GM23338 (cell line): ENCODE measurements at regions not wholly inside any gene's neighbourhood (a gene's known extent, or its start where the extent isn't known, plus 50 kb on each side); places are given as distances from the start of the nearest gene placed in this dataset.

Experiments
- CREB1 ChIP-seq: fragments of 250-450 bp; sonication (Bioruptor Pico); IDR thresholded peaks from 2 replicates; pipeline ENCODE4 v1.5.0; 2020; ENCODE audit warnings: low read depth, mild to moderate bottlenecking, moderate library complexity
- CTCF ChIP-seq, 2 experiments: fragments of 200-600 bp in 1 of 2; sonication (generic) in 1 of 2; conservative IDR thresholded peaks; 2 replicates each; pipeline versions ENCODE4 v1.5.1 to v1.6.1; 2016 to 2017; ENCODE audit warnings: antibody characterized with exemption in 2 of 2, low read depth in 2 of 2, mild to moderate bottlenecking in 2 of 2, moderate library complexity in 1 of 2
- EZH2 ChIP-seq: fragments of 200-600 bp; sonication (generic); IDR thresholded peaks from one replicate; pipeline ENCODE4 v1.8.0; 2017; ENCODE audit warnings: antibody characterized with exemption, mild to moderate bottlenecking, low read depth; ENCODE audit not compliant: unreplicated experiment
- EZH2phosphoT487 ChIP-seq: fragments of 200-600 bp; sonication (generic); IDR thresholded peaks from one replicate; pipeline ENCODE4 v1.8.1; 2018; ENCODE audit warnings: antibody characterized with exemption; ENCODE audit not compliant: unreplicated experiment
- JUNB ChIP-seq: IDR thresholded peaks from one replicate; pipeline ENCODE4 v1.6.1; 2016; ENCODE audit warnings: antibody characterized with exemption; ENCODE audit not compliant: unreplicated experiment
- NANOG ChIP-seq: IDR thresholded peaks from 2 replicates; pipeline ENCODE4 v1.6.1; 2016; ENCODE audit warnings: antibody characterized with exemption, borderline replicate concordance
- POLR2AphosphoS5 ChIP-seq: IDR thresholded peaks from 2 replicates; pipeline ENCODE4 v1.6.1; 2016; ENCODE audit warnings: antibody characterized with exemption, low read depth
- REST ChIP-seq: IDR thresholded peaks from one replicate; pipeline ENCODE4 v1.6.1; 2018; ENCODE audit warnings: antibody characterized with exemption; ENCODE audit not compliant: unreplicated experiment
- STAT1 ChIP-seq: IDR thresholded peaks from one replicate; pipeline ENCODE4 v1.6.1; 2016; ENCODE audit warnings: antibody characterized with exemption; ENCODE audit not compliant: unreplicated experiment
- ZNF114 ChIP-seq: fragments of 250-450 bp; sonication (Bioruptor Pico); IDR thresholded peaks from 2 replicates; pipeline ENCODE4 v1.5.0; 2020; ENCODE audit warnings: mild to moderate bottlenecking, moderate library complexity
- ZNF331 ChIP-seq: fragments of 250-450 bp; sonication (Bioruptor Pico); IDR thresholded peaks from 2 replicates; pipeline ENCODE4 v1.5.0; 2020; ENCODE audit warnings: low read depth, mild to moderate bottlenecking, moderate library complexity
- TF ChIP-seq, protein P1 (sequence below): fragments of 250-450 bp; sonication (Bioruptor Pico); IDR thresholded peaks from 2 replicates; pipeline ENCODE4 v1.5.0; 2020; ENCODE audit warnings: mild to moderate bottlenecking, moderate library complexity
- TF ChIP-seq, protein P2 (sequence below): IDR thresholded peaks from 2 replicates; pipeline ENCODE4 v1.6.1; 2016; ENCODE audit warnings: antibody characterized with exemption

- no peak for TF ChIP-seq REST
- no peak for TF ChIP-seq EZH2phosphoT487
- no peak for TF ChIP-seq EZH2
- TF ChIP-seq CTCF (conservative IDR thresholded peaks at IDR 0.05; ENCODE audit: low read depth in 2 of 2): no peak
- TF ChIP-seq POLR2AphosphoS5: no peak
- TF ChIP-seq CREB1 (CRISPR knock-in tag): no peak
- no peak for TF ChIP-seq ZNF114 (CRISPR knock-in tag)
- no peak for TF ChIP-seq NANOG
- no peak for TF ChIP-seq JUNB
- TF ChIP-seq ZNF331 (CRISPR knock-in tag): no peak
- no peak for TF ChIP-seq STAT1
- TF ChIP-seq, protein P1, sequence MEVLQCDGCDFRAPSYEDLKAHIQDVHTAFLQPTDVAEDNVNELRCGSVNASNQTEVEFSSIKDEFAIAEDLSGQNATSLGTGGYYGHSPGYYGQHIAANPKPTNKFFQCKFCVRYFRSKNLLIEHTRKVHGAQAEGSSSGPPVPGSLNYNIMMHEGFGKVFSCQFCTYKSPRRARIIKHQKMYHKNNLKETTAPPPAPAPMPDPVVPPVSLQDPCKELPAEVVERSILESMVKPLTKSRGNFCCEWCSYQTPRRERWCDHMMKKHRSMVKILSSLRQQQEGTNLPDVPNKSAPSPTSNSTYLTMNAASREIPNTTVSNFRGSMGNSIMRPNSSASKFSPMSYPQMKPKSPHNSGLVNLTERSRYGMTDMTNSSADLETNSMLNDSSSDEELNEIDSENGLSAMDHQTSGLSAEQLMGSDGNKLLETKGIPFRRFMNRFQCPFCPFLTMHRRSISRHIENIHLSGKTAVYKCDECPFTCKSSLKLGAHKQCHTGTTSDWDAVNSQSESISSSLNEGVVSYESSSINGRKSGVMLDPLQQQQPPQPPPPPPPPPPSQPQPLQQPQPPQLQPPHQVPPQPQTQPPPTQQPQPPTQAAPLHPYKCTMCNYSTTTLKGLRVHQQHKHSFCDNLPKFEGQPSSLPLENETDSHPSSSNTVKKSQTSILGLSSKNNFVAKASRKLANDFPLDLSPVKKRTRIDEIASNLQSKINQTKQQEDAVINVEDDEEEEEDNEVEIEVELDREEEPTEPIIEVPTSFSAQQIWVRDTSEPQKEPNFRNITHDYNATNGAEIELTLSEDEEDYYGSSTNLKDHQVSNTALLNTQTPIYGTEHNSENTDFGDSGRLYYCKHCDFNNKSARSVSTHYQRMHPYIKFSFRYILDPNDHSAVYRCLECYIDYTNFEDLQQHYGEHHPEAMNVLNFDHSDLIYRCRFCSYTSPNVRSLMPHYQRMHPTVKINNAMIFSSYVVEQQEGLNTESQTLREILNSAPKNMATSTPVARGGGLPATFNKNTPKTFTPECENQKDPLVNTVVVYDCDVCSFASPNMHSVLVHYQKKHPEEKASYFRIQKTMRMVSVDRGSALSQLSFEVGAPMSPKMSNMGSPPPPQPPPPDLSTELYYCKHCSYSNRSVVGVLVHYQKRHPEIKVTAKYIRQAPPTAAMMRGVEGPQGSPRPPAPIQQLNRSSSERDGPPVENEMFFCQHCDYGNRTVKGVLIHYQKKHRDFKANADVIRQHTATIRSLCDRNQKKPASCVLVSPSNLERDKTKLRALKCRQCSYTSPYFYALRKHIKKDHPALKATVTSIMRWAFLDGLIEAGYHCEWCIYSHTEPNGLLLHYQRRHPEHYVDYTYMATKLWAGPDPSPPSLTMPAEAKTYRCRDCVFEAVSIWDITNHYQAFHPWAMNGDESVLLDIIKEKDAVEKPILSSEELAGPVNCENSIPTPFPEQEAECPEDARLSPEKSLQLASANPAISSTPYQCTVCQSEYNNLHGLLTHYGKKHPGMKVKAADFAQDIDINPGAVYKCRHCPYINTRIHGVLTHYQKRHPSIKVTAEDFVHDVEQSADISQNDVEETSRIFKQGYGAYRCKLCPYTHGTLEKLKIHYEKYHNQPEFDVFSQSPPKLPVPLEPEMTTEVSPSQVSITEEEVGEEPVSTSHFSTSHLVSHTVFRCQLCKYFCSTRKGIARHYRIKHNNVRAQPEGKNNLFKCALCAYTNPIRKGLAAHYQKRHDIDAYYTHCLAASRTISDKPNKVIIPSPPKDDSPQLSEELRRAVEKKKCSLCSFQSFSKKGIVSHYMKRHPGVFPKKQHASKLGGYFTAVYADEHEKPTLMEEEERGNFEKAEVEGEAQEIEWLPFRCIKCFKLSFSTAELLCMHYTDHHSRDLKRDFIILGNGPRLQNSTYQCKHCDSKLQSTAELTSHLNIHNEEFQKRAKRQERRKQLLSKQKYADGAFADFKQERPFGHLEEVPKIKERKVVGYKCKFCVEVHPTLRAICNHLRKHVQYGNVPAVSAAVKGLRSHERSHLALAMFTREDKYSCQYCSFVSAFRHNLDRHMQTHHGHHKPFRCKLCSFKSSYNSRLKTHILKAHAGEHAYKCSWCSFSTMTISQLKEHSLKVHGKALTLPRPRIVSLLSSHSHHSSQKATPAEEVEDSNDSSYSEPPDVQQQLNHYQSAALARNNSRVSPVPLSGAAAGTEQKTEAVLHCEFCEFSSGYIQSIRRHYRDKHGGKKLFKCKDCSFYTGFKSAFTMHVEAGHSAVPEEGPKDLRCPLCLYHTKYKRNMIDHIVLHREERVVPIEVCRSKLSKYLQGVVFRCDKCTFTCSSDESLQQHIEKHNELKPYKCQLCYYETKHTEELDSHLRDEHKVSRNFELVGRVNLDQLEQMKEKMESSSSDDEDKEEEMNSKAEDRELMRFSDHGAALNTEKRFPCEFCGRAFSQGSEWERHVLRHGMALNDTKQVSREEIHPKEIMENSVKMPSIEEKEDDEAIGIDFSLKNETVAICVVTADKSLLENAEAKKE (CRISPR knock-in tag): no peak
- TF ChIP-seq, protein P2, sequence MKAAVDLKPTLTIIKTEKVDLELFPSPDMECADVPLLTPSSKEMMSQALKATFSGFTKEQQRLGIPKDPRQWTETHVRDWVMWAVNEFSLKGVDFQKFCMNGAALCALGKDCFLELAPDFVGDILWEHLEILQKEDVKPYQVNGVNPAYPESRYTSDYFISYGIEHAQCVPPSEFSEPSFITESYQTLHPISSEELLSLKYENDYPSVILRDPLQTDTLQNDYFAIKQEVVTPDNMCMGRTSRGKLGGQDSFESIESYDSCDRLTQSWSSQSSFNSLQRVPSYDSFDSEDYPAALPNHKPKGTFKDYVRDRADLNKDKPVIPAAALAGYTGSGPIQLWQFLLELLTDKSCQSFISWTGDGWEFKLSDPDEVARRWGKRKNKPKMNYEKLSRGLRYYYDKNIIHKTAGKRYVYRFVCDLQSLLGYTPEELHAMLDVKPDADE: no peak
Observed at GRCh38 chr18:24933345-24933744, 418.6 kb downstream of the ZNF521 start.
